GM18951 (cell line): ENCODE measurements at regions not wholly inside any gene's neighbourhood (a gene's known extent, or its start where the extent isn't known, plus 50 kb on each side); places are given as distances from the start of the nearest gene placed in this dataset.
"Not testable (repeated sequence)": the region's sequence is repeated elsewhere in the genome, so short reads cannot be mapped to it uniquely, and the experiment has no call there.

Experiments used
- POLR2A ChIP-seq: IDR thresholded peaks from 4 replicates; pipeline ENCODE4 v1.6.1; 2011; ENCODE audit warnings: mild to moderate bottlenecking; ENCODE audit not compliant: insufficient read length, insufficient read depth; ENCODE audit errors: extremely low read depth
- in situ Hi-C: fragments of 300-500 bp; cut with MboI; formaldehyde crosslinking; loops from one replicate; pipeline ENCODE4 v1.12.0; 2022; ENCODE audit warnings: low sequenced_read_pairs, mixed read lengths, inconsistent platforms; ENCODE audit not compliant: unreplicated experiment

GRCh38 chr18:34322365-34323289, 97.9 kb upstream of the NOL4 start:
- TF ChIP-seq POLR2A: no peak
- in situ Hi-C loops: loop anchor here (10.0 kb wide), 1 partner anchor 198 kb away; no protein-coding TSS in a partner anchor

- no peak for TF ChIP-seq POLR2A
- in situ Hi-C loops: loop anchor here (10.0 kb wide), 1 partner anchor 205 kb away; no protein-coding TSS in a partner anchor
Measured at GRCh38 chr18:34329840-34330239, 105.1 kb upstream of the NOL4 start.

- TF ChIP-seq POLR2A: no peak
- in situ Hi-C loops: no loop called here
Measured at GRCh38 chr18:34330308-34330707, 105.6 kb upstream of the NOL4 start.

- in situ Hi-C loops: not testable (repeated sequence)
Measured at GRCh38 chr18:34330907-34331306, 106.2 kb upstream of the NOL4 start.

- in situ Hi-C loops: not testable (repeated sequence)
Measured at GRCh38 chr18:34331343-34331742, 106.6 kb upstream of the NOL4 start.

- in situ Hi-C loops: no loop called here
Measured at GRCh38 chr18:34339155-34339554, 114.4 kb upstream of the NOL4 start.

GRCh38 chr18:34342960-34343359, 118.2 kb upstream of the NOL4 start:
- no peak for TF ChIP-seq POLR2A
- in situ Hi-C loops: no loop called here

More at GRCh38 chr18:34339155-34339554, 114.4 kb upstream of the NOL4 start:
- no peak for TF ChIP-seq POLR2A

GRCh38 chr18:34345738-34346137, 121.0 kb upstream of the NOL4 start:
- no peak for TF ChIP-seq POLR2A
- in situ Hi-C loops: no loop called here

GRCh38 chr18:34350778-34351177, 126.1 kb upstream of the NOL4 start:
- in situ Hi-C loops: no loop called here
- no peak for TF ChIP-seq POLR2A

GRCh38 chr18:34352385-34353163, 127.9 kb upstream of the NOL4 start:
- in situ Hi-C loops: no loop called here

GRCh38 chr18:34354351-34354750, 129.6 kb upstream of the NOL4 start:
- in situ Hi-C loops: no loop called here
- no peak for TF ChIP-seq POLR2A

More at GRCh38 chr18:34352385-34353163, 127.9 kb upstream of the NOL4 start:
- TF ChIP-seq POLR2A: no peak

- in situ Hi-C loops: no loop called here
- TF ChIP-seq POLR2A: no peak
Measured at GRCh38 chr18:34357944-34358580, 133.3 kb upstream of the NOL4 start.

GRCh38 chr18:34358923-34359322, 134.2 kb upstream of the NOL4 start:
- no peak for TF ChIP-seq POLR2A
- in situ Hi-C loops: no loop called here
